GM23338 (cell line): ENCODE measurements at regions not wholly inside any gene's neighbourhood (a gene's known extent, or its start where the extent isn't known, plus 50 kb on each side); places are given as distances from the start of the nearest gene placed in this dataset.
"Not testable (repeated sequence)": the region's sequence is repeated elsewhere in the genome, so short reads cannot be mapped to it uniquely, and the experiment has no call there.

ENCODE experiments used
- ATAC-seq: fragments of 200-7000 bp; cut with Tn5 transposase; 3 replicates; pipeline ENCODE4 v1.9.1; 2020
- DNase-seq: peaks from one replicate; pipeline ENCODE4 v3.0.0-alpha.2; 2015; ENCODE audit warnings: low spot score
- H2AFZ ChIP-seq: fragments of 200-600 bp; sonication (generic); 2 replicates; pipeline ENCODE4 v1.8.0; 2016; ENCODE audit warnings: antibody characterized with exemption, mild to moderate bottlenecking, moderate library complexity
- H3F3A ChIP-seq: fragments of 200-600 bp; sonication (generic); replicated peaks from 2 replicates; pipeline ENCODE4 v1.8.0; 2017; ENCODE audit warnings: antibody characterized with exemption, mixed run types, low read depth
- H3K27ac ChIP-seq: fragments of 200-600 bp; sonication (generic); 2 replicates; pipeline ENCODE4 v1.6.1; 2016; ENCODE audit warnings: low read depth
- H3K27me3 ChIP-seq: fragments of 200-600 bp; sonication (generic); 2 replicates; pipeline ENCODE4 v1.8.0; 2016; ENCODE audit warnings: mild to moderate bottlenecking, mixed run types, moderate library complexity; ENCODE audit not compliant: insufficient read depth
- H3K36me3 ChIP-seq: fragments of 200-600 bp; sonication (generic); 2 replicates; pipeline ENCODE4 v1.8.0; 2016; ENCODE audit warnings: mild to moderate bottlenecking; ENCODE audit not compliant: insufficient read depth
- H3K4me1 ChIP-seq: fragments of 200-600 bp; sonication (generic); 2 replicates; pipeline ENCODE4 v1.8.0; 2016; ENCODE audit warnings: mild to moderate bottlenecking, moderate library complexity; ENCODE audit not compliant: insufficient read depth
- H3K4me2 ChIP-seq: fragments of 200-600 bp; sonication (generic); 2 replicates; pipeline ENCODE4 v1.7.1; 2017; ENCODE audit warnings: mixed run types
- H3K4me3 ChIP-seq: fragments of 200-600 bp; sonication (generic); 2 replicates; pipeline ENCODE4 v1.6.1; 2016; ENCODE audit warnings: mixed run types
- H3K79me2 ChIP-seq: fragments of 200-600 bp; sonication (generic); replicated peaks from 2 replicates; pipeline ENCODE4 v1.8.0; 2017; ENCODE audit warnings: mild to moderate bottlenecking; ENCODE audit not compliant: insufficient read depth
- H3K9me2 ChIP-seq: fragments of 200-600 bp; sonication (generic); 2 replicates; pipeline ENCODE4 v1.8.0; 2017; ENCODE audit not compliant: insufficient read depth
- H4K20me1 ChIP-seq: fragments of 200-600 bp; sonication (generic); replicated peaks from 2 replicates; pipeline ENCODE4 v1.8.0; 2017; ENCODE audit warnings: mild to moderate bottlenecking; ENCODE audit not compliant: insufficient read depth
- H3K27ac Mint-ChIP-seq: 2 replicates; pipeline ENCODE4 v1.8.0; 2020; ENCODE audit warnings: inconsistent platforms, mild to moderate bottlenecking, moderate library complexity, mixed read lengths
- H3K27me3 Mint-ChIP-seq: 3 replicates; pipeline ENCODE4 v1.8.0; 2022; ENCODE audit warnings: low read depth, mild to moderate bottlenecking, moderate library complexity, mixed read lengths, inconsistent platforms; ENCODE audit not compliant: insufficient read depth, poor library complexity
- H3K36me3 Mint-ChIP-seq: 3 replicates; pipeline ENCODE4 v1.8.0; 2021; ENCODE audit warnings: low read depth, mild to moderate bottlenecking, inconsistent platforms, moderate library complexity, mixed read lengths
- H3K4me1 Mint-ChIP-seq: 3 replicates; pipeline ENCODE4 v1.8.0; 2020; ENCODE audit warnings: mild to moderate bottlenecking, inconsistent platforms, mixed read lengths
- H3K4me3 Mint-ChIP-seq: 3 replicates; pipeline ENCODE4 v1.8.0; 2021; ENCODE audit warnings: moderate library complexity, mild to moderate bottlenecking, inconsistent platforms, mixed read lengths
- H3K9me3 Mint-ChIP-seq: 3 replicates; pipeline ENCODE4 v1.8.0; 2020; ENCODE audit warnings: moderate library complexity, mild to moderate bottlenecking, inconsistent platforms, mixed read lengths

DNA sequence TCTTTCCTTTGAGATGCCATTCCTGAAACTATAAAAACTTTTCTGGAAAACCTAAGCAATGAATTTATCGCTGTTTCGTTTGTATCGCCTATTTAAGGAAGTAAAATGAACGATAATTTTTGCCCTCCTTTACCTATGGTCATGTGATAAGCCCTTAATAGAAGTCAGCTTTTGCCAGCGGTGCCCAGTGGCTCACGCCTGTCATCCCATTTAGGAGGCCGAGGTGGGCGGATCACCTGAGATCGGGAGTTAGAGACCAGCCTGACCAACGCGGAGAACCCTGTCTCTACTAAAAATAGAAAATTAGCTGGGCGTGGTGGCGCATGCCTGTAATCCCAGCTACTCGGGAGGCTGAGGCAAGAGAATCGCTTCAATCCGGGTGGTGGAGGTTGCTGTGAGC lies 132.0 kb downstream of the SPATA31A1 start:
- ATAC-seq, result not testable (repeated sequence)

DNA sequence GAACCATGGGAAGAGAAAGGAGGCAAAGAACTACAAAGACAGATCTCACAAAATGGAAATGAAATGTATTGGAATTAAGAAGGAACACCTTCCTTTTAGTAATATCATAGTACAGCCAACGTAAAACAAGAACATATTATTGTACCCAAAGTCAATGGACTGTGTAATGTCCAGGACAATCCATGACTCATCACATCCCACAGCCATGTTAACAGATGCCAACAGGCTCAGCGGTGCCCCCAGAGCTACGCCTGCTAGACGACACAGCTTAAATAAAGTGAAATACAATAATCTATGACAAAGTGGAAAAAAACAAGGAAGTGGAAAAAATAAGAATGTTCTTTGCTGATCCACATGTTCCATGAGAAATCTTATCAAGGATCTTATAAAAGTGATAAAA lies 140.8 kb downstream of the SPATA31A1 start:
- not testable (repeated sequence) for H3K27ac ChIP-seq, H3K27me3 ChIP-seq, H3K4me1 Mint-ChIP-seq, H3K36me3 ChIP-seq, H3F3A ChIP-seq, H3K9me3 Mint-ChIP-seq, H3K36me3 Mint-ChIP-seq, H2AFZ ChIP-seq, DNase-seq, H3K4me2 ChIP-seq, ATAC-seq, H3K27ac Mint-ChIP-seq, H3K4me3 ChIP-seq, H3K4me3 Mint-ChIP-seq, H3K4me1 ChIP-seq, H3K9me2 ChIP-seq, H4K20me1 ChIP-seq, H3K27me3 Mint-ChIP-seq, H3K79me2 ChIP-seq

More for the DNA sequence above, 132.0 kb downstream of the SPATA31A1 start:
- H3K4me1 ChIP-seq, H4K20me1 ChIP-seq, H3K4me1 Mint-ChIP-seq, H3K9me2 ChIP-seq, DNase-seq, H3K9me3 Mint-ChIP-seq, H2AFZ ChIP-seq, H3F3A ChIP-seq, H3K36me3 Mint-ChIP-seq, H3K27me3 Mint-ChIP-seq, H3K4me3 Mint-ChIP-seq, H3K27ac ChIP-seq, H3K4me2 ChIP-seq, H3K79me2 ChIP-seq, H3K27ac Mint-ChIP-seq, H3K36me3 ChIP-seq, H3K27me3 ChIP-seq, H3K4me3 ChIP-seq: not testable (repeated sequence)

DNA sequence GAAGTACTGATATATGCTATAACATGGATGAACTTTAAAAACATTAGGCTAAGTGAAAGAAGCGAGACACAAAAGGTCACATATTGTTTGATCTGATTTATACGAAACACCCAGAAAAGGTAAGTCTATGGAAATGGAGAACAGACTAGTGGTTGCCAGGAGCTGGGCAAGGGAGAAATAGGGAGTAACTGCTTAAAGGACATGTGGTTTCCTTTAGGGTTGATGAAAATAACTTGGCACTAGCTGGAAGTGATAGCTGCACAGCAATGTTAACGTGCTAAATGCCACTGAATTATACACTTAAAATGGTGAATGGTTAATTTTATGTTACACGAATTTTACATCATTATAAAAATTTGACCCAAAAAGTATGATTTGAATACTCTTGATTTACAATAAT lies 147.7 kb downstream of the SPATA31A1 start:
- ATAC-seq, DNase-seq, H3F3A ChIP-seq, H3K36me3 Mint-ChIP-seq, H3K36me3 ChIP-seq, H3K9me2 ChIP-seq, H3K4me2 ChIP-seq, H3K4me3 ChIP-seq, H3K9me3 Mint-ChIP-seq, H3K4me3 Mint-ChIP-seq, H3K79me2 ChIP-seq, H4K20me1 ChIP-seq, H3K27me3 Mint-ChIP-seq, H3K27me3 ChIP-seq, H3K4me1 Mint-ChIP-seq, H2AFZ ChIP-seq, H3K4me1 ChIP-seq, H3K27ac Mint-ChIP-seq, H3K27ac ChIP-seq: not testable (repeated sequence)

DNA sequence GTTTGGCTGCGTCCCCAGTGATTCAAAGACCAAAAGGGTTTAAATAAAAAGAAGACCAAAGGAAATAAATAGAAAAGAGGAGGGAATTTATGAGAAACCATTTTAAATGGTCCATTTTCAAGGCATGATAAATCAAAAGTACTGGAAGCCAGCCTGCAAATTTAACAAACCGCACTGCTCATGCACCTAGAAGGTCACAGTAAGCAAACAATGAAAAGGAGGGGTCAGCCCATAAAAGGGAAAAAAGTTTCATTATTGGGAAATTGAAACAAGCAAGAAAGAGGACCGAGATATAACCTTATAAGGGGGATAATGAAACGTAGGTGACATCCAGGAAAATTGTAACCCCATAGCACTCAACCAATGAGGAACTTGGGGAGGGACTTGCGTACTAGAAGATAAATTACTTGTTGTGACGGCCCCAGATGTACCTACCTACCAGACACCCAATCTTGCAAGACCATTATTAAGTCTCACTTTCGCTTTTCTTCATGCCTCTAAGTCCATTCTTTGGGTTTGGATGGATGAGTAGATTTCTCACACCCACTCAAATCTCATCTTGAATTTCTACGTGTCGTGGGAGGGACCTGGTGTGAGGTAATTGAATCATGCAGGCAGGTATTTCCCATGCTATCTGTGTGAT lies 172.0 kb downstream of the SPATA31A1 start:
- not testable (repeated sequence) for H3K4me2 ChIP-seq, H3F3A ChIP-seq, H3K27ac Mint-ChIP-seq, H3K9me2 ChIP-seq, H3K27ac ChIP-seq, H3K36me3 ChIP-seq, H3K4me3 ChIP-seq, H3K79me2 ChIP-seq, H4K20me1 ChIP-seq, H3K4me1 ChIP-seq, H3K36me3 Mint-ChIP-seq, H3K4me1 Mint-ChIP-seq, H2AFZ ChIP-seq, H3K4me3 Mint-ChIP-seq, H3K9me3 Mint-ChIP-seq, H3K27me3 Mint-ChIP-seq, ATAC-seq, H3K27me3 ChIP-seq, DNase-seq

DNA sequence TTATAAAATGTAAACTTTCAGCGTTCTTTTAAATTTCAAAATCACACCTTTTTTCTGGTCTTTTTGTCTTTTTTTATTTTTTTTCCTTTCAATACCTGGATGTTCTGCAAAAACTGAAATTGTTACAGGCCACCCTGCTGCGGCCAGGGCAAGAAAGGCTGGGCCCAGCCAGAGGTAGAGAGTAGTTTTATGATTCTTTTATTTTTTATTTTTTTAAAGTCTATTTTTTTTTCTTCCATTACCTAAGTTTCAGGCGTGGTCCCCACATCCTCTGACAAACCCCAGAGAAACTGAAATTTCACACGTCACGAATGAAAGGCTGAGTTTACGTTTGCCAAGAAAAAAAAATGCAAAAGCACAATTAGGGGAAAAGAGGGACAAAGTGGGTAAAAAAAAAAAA lies 177.1 kb downstream of the SPATA31A1 start:
- not testable (repeated sequence) for H4K20me1 ChIP-seq, H3K27ac Mint-ChIP-seq, H3K36me3 ChIP-seq, H3K4me1 ChIP-seq, H3K4me2 ChIP-seq, H3K27me3 Mint-ChIP-seq, H3K4me3 ChIP-seq, H3K9me2 ChIP-seq, ATAC-seq, H3K36me3 Mint-ChIP-seq, H3K4me1 Mint-ChIP-seq, DNase-seq, H3K4me3 Mint-ChIP-seq, H3K9me3 Mint-ChIP-seq, H3F3A ChIP-seq, H2AFZ ChIP-seq, H3K27ac ChIP-seq, H3K27me3 ChIP-seq, H3K79me2 ChIP-seq

DNA sequence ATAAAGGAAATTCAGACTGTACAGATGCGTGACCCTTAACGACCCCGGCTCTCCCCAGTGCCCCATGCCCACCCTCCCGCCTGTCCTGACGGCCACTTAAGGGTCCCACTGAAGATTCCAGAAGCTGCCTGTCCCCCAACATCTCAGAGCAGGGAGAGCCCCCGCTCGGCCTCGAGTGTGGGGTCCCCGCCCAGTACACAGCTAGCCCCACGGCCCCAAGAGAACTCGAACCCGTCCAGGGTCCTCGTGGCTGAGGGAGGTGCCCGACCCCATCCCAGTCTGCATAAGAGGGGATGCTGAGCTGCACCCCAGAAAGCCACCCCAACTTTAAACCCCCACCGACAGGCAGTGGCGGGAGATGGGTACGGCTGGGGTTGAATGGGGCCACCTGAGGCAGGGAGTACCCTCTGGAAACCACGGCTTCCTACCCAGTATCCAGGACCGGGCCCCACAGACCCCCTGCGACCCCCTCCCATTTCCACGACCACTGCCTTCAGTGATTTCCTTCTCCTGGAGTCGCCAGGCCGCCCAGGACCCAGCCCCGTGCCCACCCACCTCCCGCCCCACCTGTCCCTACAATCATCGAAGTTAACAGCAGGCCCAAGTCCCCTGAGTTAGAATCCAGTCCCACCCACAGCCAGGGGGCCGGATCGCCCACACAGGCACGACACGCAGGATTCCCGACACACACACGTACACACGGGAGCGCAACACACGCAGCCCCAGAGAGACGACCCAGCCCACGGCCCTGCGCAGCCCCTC lies 177.7 kb downstream of the SPATA31A1 start:
- not testable (repeated sequence) for H3K4me1 ChIP-seq, H3K79me2 ChIP-seq, H3K4me3 Mint-ChIP-seq, H4K20me1 ChIP-seq, H3K9me3 Mint-ChIP-seq, H3K27me3 Mint-ChIP-seq, H3K4me3 ChIP-seq, H3K27ac ChIP-seq, H3K4me1 Mint-ChIP-seq, H3K36me3 Mint-ChIP-seq, H3K27me3 ChIP-seq, H3K4me2 ChIP-seq, ATAC-seq, H3K9me2 ChIP-seq, H2AFZ ChIP-seq, H3K36me3 ChIP-seq, DNase-seq, H3K27ac Mint-ChIP-seq, H3F3A ChIP-seq
